GM18511 (cell line): ENCODE measurements at regions not wholly inside any gene's neighbourhood (a gene's known extent, or its start where the extent isn't known, plus 50 kb on each side); places are given as distances from the start of the nearest gene placed in this dataset.
"Not testable (repeated sequence)": the region's sequence is repeated elsewhere in the genome, so short reads cannot be mapped to it uniquely, and the experiment has no call there.

Experiments used
- ATAC-seq: cut with Tn5 transposase; IDR thresholded peaks from one replicate; pipeline ENCODE4 v1.9.1; 2021; ENCODE audit warnings: mild to moderate bottlenecking, moderate library complexity; ENCODE audit not compliant: unreplicated experiment

DNA sequence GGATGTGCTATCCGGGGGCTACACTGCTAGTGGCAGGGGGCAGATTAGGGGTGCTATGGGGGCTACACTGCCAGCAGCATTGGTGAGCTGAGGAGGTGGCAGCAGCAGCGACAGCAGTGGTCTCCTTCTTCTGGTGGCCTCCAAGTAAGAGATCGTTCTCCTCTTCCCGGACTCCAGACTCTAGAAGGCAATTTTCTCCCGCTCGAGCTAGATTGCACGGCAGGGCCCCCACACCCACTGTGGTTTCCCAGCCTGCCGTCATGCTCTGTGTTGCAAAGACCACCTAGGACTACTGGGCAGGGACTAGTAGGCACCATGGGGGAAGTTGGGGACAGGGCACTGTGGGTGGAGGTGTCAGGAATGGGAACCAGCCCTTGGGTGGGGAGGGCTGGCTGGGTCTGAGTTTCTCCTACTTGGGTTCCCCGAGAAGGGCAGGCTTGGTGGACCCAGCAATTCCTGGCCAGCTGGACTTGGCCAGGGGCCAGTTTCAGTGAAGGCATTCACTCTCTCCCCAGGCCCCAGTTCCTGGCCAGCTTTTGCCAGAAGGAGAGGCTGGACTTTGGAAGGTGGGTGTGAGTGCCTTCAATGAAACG is 203.4 kb upstream of the WSB1 start:
- not testable (repeated sequence) for ATAC-seq

DNA sequence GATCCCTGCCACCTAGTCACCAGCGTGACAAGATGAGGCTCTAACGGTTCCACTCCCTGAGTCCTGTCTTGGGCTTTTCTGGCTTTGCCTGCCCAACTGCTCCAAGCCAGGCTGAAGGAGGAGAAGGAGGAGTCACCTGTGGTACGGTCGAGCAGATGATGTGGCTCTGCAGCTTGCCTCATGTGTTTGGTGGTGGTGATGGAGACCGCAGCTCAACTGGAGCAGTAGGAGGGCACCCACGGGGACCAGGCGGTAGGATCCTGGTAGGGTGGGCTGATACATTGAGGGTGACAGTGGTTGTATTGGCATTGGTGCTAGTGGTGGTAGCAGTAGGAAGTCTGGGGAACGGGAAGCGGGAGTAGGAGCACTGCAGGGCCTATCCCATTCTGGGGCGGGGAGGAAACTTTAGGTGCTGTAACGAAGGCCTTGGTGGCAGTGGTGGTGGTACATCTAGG is 202.8 kb upstream of the WSB1 start:
- ATAC-seq = no peak

DNA sequence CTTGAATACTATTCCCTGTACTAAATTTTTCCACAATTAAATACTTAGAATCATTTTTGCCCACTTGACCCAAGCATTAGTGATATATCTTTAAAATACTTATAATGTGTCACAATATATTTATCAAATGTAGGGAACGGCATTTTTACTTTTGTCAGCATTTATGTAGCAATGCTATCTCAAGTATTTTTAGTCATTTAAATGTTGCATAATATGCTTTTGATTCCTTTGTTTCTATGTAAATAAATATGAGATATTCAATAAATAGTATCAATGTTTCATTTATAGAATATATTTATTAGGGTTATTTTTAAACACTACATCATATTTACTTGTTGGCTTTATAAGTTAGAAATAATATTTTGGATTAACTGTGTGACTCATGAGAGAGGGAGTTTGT is 199.7 kb upstream of the WSB1 start:
- not testable (repeated sequence) for ATAC-seq

DNA sequence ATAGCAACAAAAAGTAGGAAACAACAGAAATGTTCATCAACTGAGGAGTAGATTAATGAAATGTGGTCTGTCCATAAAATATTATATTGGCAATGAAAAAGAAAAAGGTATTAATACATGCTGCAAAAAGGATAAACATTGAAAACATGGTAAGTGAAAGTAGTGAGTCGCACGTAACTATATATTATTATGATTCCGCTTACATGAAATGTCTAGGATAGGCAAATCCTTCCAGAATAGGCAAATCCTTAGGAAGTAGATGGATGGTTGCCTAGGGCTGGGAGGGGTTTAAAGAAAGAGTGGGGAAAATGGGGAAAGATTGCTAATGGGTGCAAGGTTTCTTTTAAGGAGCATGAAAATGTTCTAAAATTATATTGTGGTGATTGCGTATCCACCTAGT is 198.1 kb upstream of the WSB1 start:
- ATAC-seq = not testable (repeated sequence)

DNA sequence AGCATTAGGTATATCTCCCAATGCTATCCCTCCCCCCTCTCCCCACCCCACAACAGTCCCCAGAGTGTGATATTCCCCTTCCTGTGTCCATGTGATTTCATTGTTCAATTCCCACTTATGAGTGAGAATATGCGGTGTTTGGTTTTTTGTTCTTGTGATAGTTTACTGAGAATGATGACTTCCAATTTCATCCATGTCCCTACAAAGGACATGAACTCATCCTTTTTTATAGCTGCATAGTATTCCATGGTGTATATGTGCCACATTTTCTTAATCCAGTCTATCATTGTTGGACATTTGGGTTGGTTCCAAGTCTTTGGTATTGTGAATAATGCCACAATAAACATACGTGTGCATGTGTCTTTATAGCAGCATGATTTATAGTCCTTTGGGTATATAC is 194.6 kb upstream of the WSB1 start:
- ATAC-seq = not testable (repeated sequence)

DNA sequence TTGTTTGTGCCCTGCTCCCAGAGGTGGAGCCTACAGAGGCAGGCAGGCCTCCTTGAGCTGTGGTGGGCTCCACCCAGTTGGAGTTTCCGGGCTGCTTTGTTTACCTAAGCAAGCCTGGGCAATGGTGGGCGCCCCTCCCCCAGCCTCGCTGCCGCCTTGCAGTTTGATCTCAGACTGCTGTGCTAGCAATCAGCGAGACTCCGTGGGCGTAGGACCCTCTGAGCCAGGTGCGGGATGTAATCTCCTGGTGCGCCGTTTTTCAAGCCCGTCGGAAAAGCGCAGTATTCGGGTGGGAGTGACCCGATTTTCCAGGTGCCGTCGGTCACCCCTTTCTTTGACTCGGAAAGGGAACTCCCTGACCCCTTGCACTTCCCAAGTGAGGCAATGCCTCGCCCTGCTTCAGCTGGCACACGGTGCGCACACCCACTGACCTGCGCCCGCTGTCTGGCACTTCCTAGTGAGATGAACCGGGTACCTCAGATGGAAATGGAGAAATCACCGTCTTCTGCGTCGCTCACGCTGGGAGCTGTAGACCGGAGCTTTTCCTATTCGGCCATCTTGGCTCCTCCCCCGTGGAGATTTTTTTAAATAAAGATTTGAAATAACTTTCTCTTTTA is 189.2 kb upstream of the WSB1 start:
- ATAC-seq = not testable (repeated sequence)

DNA sequence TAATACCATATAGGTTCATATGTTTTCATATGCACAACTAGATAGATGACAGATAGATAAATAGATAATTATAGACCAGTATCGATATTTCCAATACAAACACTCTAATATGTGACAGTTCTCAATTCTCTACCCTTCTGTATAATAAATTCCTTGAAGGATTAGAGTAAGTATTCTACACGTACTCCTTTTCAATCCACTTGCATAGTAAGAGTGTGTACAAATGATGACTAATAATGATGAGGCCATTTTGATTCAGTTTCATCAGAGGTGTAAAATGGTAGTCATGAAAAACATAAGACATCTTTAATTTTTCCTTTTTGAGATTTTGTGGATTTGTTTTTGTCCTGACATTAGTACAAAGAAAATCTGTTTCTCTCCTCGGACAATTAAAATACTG is 188.3 kb upstream of the WSB1 start:
- no peak for ATAC-seq

DNA sequence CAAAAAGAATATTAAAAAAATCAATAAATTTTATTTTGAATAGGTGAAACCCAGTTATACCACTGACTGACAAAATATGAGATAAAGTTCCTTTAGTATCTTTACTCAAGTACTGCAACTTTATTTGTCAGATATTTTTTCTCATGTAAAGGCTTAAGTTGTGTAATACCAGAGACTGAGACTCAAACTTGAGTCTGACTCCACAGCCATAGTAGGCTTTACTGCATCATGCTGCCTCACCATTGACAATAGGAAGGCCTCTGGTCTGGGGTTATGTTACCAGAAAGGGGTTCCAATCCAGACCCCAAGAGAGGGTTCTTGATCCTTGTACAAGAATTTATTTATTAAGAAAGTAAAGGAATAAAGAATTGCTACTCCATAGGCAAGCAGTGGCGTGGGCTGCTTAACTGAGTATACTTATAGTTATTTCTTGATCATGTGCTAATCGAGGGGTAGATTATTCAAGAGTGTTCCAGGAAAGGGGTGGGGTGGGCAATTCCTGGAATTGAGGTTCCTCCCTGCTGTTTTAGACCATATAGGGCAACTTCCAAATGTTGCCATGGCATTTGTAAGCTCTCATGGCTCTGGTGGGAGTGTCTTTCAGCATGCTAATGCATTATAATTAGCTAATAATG is 187.4 kb upstream of the WSB1 start:
- ATAC-seq = no peak

DNA sequence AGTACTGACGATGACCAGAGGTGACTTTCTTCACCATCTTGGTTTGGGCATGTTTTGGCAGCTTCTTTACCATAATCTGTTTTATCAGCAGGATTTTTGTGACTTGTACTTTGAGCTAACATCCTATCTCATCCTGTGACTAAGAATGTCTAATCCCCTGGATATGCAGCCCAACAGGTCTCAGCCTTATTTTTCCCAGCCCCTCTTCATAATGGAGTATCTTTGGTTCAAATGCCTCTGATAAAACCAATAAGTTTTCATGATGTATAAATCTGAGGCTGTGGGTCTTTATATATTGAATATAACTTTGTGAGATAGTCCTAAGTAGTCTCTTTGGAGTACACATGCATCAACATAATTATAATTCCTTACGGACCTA is 186.9 kb upstream of the WSB1 start:
- ATAC-seq = no peak

DNA sequence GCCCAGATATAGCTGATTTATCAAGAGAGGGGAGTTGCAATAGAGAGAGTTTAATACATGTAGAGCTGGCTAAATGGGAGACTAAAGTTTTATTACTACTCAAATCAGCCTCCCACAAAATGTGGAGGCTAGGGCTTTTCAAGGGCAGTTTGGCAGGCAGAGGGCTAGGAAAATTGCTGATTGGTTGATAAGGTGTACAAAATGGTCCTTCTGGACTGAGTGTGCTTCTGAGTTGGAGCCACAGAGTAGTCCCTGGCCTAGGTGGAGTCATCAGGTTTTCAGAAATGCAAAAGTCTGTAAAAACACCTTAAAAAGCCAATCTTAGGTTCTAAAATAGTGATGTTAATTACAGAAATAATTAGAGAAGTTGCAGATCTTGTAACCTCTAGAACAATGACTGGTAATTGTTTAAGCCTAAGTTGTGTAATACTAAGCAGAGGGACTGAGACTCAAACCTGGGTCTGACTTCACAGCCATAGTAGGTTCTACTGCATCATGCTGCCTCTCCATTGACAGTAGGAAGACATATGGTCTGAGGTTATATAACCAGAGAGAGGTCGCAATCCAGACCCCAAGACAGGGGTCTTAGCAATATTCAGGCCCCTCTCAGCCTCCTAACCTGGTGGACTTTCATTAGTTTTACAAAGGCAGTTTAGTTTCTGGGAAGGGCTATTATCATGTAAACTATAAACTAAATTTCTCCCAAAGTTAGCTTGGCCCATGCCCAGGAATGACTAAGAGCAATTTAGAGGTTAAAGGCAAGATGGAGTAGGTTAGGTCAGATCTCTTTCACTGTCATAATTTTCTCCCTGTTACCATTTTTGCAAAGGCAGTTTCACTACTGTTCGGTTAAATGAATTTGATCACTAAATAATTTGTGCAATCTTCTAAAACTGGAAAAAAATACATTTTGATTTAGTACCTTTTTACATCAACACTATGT is 186.3 kb upstream of the WSB1 start:
- not testable (repeated sequence) for ATAC-seq

DNA sequence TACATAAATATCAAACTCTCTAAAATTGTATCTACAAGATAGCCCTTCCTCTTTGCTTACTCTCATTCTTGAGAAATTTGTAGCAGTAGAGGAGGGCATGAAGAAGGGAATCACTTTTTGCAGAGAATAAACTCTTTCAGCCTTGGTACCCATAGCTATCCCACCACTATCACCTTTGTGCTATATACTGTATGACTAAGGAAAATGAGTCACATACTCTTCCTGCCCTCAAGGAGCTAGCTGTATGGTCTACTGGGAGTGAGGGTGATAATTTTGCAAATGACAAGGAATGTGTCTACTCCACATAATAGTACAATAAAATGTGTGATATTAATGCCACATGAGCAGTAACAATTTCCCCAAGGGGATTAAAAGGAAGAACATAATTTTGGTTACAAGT is 184.6 kb upstream of the WSB1 start:
- no peak for ATAC-seq

DNA sequence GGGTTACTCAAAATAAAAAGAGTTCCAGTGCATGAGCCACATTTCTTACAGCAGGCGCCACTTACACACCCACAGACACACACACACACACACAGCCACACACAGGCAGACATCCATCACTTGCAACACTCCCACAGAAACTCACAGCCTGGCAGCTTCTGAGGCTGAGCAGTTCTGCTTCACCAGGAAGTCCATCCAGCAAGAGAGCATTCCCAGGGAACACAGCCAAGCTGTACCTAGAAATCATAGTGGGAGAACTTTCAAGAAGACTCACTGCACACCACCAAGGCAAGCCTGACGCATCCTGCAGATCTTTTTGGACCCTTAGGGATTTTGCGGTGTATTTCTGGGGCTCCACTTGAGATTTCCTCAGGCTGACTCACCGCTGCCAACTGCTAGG is 140.9 kb upstream of the WSB1 start:
- ATAC-seq = no peak

DNA sequence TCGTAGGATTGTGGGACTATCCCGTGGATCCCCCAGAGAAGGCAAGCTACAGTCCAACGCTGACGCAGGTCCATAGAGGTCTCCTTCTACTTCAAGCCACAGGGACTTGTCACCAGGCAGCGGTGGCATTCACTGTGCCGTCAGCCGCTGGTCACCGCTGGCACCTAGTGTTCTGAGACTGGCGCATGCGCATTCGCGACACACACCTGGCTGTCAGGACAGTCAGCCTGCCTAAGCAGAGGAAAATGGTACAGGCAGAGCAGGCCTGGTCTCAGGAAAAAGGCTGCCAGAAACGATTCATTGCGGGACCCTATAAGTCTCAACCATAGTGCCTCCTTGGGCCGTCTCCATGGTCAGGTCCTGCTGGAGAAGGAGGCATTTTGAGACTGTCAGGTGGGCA is 138.0 kb upstream of the WSB1 start:
- ATAC-seq = no peak

DNA sequence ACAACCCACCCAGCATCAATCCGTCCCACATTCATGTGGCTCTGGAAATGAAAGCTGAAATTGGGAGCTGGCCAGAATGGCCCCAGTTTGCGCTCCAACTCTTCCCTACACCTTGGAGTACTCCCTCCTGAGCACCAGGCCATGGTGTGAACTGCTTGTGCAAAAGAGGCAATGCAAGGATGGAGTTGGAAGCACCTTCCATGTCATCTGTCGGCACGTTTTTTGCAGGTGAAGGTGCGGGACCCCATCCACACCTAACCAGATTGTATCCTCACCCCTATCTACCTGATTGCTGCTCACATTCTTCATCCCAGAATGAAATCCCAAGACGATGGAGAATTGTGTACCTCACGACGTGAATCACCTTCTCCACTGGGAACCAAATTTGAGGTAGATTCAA is 136.6 kb upstream of the WSB1 start:
- no peak for ATAC-seq

DNA sequence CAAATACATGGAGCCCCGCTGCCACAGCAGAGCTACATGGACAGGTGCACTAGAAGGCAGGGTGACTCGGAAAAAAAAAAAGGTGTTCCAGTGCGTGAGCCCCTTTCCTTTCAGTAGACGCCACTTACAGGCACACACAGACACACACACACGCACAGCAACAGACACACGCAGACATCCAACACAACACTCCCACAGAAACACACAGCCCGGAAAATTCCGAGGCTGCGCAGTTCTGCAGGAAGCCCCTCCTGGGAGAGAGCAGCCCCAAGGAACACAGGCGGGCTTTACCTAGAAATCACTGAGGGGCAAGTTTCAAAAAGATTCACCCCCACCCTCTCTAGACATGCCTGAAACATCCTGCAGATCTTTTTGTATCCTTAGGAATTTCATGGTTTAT is 136.0 kb upstream of the WSB1 start:
- ATAC-seq = no peak

DNA sequence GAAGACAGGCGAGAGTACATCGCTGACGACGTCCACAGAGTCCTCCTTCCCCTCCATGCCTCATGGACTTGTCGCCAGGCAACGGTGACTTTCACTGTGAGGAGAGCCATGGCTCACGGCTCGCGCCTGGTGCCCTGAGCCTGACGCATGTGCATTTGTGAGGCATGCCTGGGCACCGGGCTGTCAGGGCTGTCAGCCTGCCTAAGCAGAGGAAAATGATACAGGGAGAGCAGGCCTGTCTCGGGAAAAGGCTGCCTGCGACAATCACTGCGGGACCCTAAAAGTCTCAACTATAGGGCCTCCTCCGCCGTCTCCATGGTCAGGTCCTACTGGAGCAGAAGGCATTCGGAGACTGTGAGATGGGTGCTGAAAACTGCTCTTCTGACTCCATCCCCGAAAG is 135.5 kb upstream of the WSB1 start:
- no peak for ATAC-seq

DNA sequence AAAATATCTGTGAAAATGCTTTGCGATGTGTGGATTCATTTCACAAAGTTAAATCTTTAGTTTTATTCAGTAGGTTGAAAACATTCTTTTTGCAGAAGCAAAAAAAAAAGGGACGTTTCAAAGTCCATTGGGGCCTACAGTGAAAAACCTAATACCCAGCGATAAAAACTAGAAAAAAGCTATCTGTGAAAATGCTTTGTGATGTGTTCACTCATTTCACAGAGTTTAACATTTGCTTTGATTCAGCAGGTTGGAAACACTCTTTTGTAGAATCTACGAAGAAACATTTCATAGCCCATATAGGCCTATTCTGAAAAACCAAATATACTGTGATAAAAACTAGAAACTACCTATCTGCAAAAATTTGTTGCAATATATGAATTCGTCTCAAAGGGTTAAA is 113.6 kb upstream of the WSB1 start:
- no peak for ATAC-seq

DNA sequence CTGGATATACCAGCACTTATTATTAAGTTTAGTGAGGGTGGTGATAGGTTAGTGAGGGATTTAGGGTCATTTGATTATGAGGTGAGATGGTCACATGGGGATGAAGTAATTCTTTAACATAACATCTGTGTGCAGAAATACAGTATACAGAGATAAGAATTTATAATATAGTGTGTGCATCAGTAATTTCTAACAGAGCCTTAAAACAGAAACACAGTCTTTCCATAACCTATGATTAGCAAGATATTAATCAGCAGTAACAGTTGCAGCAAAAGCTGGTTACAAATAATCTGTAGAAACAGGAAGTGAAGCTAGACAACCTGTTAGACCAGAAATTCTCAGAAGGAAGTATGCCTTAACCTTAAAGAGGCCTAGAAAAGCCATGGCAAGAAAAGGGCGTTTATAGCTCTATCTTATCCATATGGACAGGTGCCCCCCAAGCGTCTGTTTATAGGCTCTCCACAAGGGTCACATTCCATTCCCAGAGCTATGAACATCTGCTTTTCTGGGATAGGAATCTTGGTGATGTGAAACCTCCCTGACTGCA is 112.5 kb upstream of the WSB1 start:
- ATAC-seq = not testable (repeated sequence)

DNA sequence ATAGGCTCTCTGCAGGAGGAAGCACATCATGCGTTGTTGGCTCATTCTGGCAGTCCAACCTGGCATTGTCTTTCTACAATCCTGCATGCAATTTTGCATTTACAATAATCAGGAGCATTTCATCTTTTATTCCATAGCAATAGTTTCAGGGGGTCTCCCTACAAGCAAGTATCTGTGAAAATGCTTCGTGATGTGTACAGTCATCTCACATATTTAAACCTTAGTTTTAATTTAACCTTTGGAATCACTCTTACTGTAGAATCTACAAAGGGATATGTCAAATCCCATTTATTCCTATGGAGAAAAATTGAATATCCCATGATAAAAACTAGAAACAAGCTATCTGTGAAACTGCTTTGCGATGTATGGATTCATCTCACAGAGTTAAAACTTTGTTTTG is 112.0 kb upstream of the WSB1 start:
- ATAC-seq = no peak

DNA sequence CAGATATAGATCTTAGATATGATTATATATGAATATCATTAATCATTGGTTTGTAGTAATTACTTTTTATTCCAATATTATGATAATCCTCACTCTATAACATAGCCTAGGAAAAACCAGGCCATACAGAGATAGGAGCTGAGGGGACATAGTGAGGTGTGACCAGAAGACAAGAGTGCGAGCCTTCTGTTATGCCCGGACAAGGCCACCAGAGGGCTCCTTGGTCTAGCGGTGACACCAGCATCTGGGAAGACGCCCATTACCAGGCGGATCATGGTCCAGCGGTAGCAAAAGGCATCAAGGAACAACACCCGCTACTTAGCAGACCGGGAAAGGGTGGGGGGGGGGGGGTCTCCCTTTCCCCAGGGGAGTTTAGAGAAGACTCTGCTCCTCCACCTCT is 96.4 kb upstream of the WSB1 start:
- ATAC-seq = not testable (repeated sequence)

DNA sequence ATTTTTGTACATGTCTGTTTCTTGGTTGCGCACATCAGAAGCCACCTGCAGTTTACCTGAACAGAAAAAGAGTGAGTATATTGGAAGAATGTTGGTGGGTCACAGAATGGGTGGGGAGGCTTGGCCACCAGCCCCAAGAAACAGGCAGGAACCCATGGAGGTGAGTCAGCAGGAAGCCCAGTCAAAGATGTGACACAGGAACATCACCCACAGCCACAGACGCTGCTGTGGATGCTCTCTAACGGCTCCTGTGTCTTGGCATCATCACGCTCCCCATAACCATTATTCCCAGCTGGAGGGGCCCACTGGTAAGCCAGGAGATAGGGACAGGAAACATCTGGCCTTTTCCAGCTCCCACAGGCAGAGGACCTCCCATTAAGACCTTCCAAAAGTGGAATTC is 94.0 kb upstream of the WSB1 start:
- ATAC-seq = no peak
